Adrenal gland (tissue), 9 donors: ENCODE measurements at regions not wholly inside any gene's neighbourhood (a gene's known extent, or its start where the extent isn't known, plus 50 kb on each side); places are given as distances from the start of the nearest gene placed in this dataset.

Experiments used
- DNase-seq, 7 donors: peaks; one replicate each; pipeline ENCODE4 v3.0.0-alpha.2; 2019 to 2020
- H3K27ac ChIP-seq, 5 donors: fragments of 200-600 bp; sonication (generic) in 4 of 5; 1 replicate in 3 of 5; 2 replicates in 2 of 5; pipeline versions ENCODE4 v1.5.1 to v1.8.0; 2016 to 2020; ENCODE audit warnings: mild to moderate bottlenecking in 1 of 5
- H3K27me3 ChIP-seq: fragments of 200-600 bp; 2 replicates; pipeline ENCODE4 v1.8.0; 2021
- H3K36me3 ChIP-seq, 2 donors: fragments of 200-600 bp; replicated peaks in 1 of 2; 1 replicate in 1 of 2; 2 replicates in 1 of 2; pipeline versions ENCODE4 v1.5.1 to v1.8.0; 2018 to 2022
- H3K4me1 ChIP-seq, 2 donors: fragments of 200-600 bp; replicated peaks in 1 of 2; 1 replicate in 1 of 2; 2 replicates in 1 of 2; pipeline versions ENCODE4 v1.5.1 to v1.8.0; 2018 to 2021
- H3K4me3 ChIP-seq, 4 donors: fragments of 200-600 bp; sonication (generic) in 3 of 4; one replicate each; pipeline ENCODE4 v1.5.1; 2016 to 2018
- H3K9me3 ChIP-seq, 3 donors: fragments of 200-600 bp; sonication (generic) in 1 of 3; replicated peaks in 1 of 3; 1 replicate in 2 of 3; 2 replicates in 1 of 3; pipeline versions ENCODE4 v1.5.1 to v1.8.0; 2016 to 2021
- CTCF ChIP-seq, 6 experiments: fragments of 450-650 bp in 4 of 6; fragments of 200-600 bp in 2 of 6; sonication (generic) in 1 of 6; IDR thresholded peaks; 1 replicate in 5 of 6; 2 replicates in 1 of 6; pipeline versions ENCODE4 v1.5.1 to v1.8.0; 2016 to 2021; ENCODE audit warnings: antibody characterized with exemption in 6 of 6, mild to moderate bottlenecking in 2 of 6, moderate library complexity in 1 of 6
- POLR2A ChIP-seq, 2 donors: fragments of 450-650 bp; IDR thresholded peaks; one replicate each; pipeline ENCODE4 v1.6.1; 2017; ENCODE audit warnings: antibody characterized with exemption in 2 of 2, mild to moderate bottlenecking in 2 of 2, moderate library complexity in 1 of 2
- WGBS, 4 donors: extraction: QIAGEN DNeasy Blood & Tissue Kit in 2 of 4; methylation state at CpG; one replicate each; pipeline versions ENCODE4 v1.1.5 to v1.1.7; 2013 to 2017; 5-methylcytosine and 5-hydroxymethylcytosine counted together
- intact Hi-C, 2 donors: fragments of 100-400 bp; cut with DNase I; formaldehyde crosslinking; loops; one replicate each; pipeline versions ENCODE4 v1.14.1 to v1.15.0; 2022 to 2023
- donor health status: healthy with polysubstance abuse.
- donor health status: Bipolar disorder and iron deficiency.
- donor health status: DM: yes; HTN: yes; CAD: no.
- donor health status: DM: no; HTN: no; CAD: no.
- donor health status: DM: no; HTN: no; CAD: no.

DNA sequence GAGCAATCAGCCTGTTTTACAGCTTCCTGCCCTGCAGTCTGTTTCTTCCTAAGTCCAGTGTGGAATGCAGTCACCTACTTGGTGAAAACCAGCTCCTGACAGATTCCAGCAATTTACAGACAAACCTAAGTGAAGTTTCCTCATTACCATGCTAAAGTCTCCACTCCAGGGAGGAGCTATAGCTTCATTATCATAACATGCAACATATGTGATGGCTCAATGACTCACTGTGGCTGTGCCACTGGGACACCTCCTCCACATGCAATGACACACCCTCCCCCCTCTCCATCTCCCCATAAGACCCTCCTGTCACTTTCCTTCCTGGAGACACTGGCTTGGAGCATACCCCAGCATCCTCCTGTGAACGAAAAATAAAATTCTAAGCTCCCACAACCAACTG, 125.2 kb downstream of the MAP3K21 start:
- no peaks in the 10 kb centered on the region for H3K4me1 ChIP-seq
- no peaks in the 10 kb centered on the region for H3K9me3 ChIP-seq
- 47 to 79% (median 73%) methylated on average over 1 of the region's 1 CpG for WGBS, 4 donors
- H3K36me3 ChIP-seq: no peaks in the 10 kb centered on the region
- no peak overlapping the region for H3K4me3 ChIP-seq
- intact Hi-C loops: no loop called here
- H3K27ac ChIP-seq: no peak overlapping the region
- no peak for TF ChIP-seq CTCF (IDR thresholded peaks at IDR 0.05)
- no peak for TF ChIP-seq POLR2A (IDR thresholded peaks at IDR 0.05)
- no peaks in the 10 kb centered on the region for H3K27me3 ChIP-seq
- DNase-seq: no peak

- no peak for DNase-seq
- intact Hi-C loops: no loop called here
- WGBS, 4 donors: 59 to 83% (median 67%) methylated on average over 2 of the region's 2 CpGs
- no peaks in the 10 kb centered on the region for H3K9me3 ChIP-seq
- no peak overlapping the region for H3K27ac ChIP-seq
- no peaks in the 10 kb centered on the region for H3K27me3 ChIP-seq
- H3K4me3 ChIP-seq: no peak overlapping the region
- H3K4me1 ChIP-seq: no peaks in the 10 kb centered on the region
- no peaks in the 10 kb centered on the region for H3K36me3 ChIP-seq
- TF ChIP-seq POLR2A (IDR thresholded peaks at IDR 0.05) (no peak), CTCF (IDR thresholded peaks at IDR 0.05) (no peak)
Measured at GRCh38 chr1:233453433-233454200, 126.1 kb downstream of the MAP3K21 start.

DNA sequence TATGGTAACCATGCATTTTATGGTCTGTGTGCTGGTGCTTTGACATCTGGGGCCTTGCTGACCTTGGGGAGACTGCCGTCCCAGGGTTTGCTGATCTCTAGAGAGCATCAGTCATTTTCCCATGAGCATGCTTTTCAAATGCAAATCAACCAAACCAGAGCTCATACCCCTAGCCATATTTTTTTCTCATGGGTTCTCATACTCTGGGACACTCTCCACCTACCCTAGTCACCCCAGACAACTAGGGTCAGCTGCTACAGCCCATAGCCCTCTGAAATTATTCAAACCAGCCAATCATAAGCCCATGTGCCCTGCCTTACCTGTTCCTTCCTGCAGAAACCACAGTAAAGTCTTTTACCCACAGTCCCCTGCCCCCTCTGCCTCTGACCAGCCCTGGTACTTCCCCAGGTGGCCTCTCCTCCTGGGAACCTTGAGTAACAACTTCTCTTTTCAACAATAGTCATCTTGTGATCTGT, 132.0 kb downstream of the MAP3K21 start:
- 46 to 82% (median 81%) methylated on average over 1 of the region's 1 CpG for WGBS, 4 donors
- Histone ChIP-seq H3K36me3 (no peaks in the 10 kb centered on the region), H3K4me3 (no peak overlapping the region), H3K27me3 (no peaks in the 10 kb centered on the region), H3K4me1 (no peaks in the 10 kb centered on the region), H3K9me3 (no peaks in the 10 kb centered on the region), H3K27ac (no peak overlapping the region)
- no peak for DNase-seq
- no peak for TF ChIP-seq POLR2A (IDR thresholded peaks at IDR 0.05)
- TF ChIP-seq CTCF (IDR thresholded peaks at IDR 0.05): no peak
- intact Hi-C loops: no loop called here

- 65 to 84% (median 68%) methylated on average over 5 of the region's 5 CpGs for WGBS, 4 donors
- TF ChIP-seq POLR2A (IDR thresholded peaks at IDR 0.05): no peak
- TF ChIP-seq CTCF (IDR thresholded peaks at IDR 0.05): no peak
- intact Hi-C loops: no loop called here
Measured at GRCh38 chr1:233459968-233460367, 132.4 kb downstream of the MAP3K21 start.

More at GRCh38 chr1:233459968-233460367, 132.4 kb downstream of the MAP3K21 start:
- no peak for DNase-seq
- Histone ChIP-seq H3K27me3 (no peaks in the 10 kb centered on the region), H3K9me3 (no peaks in the 10 kb centered on the region), H3K4me3 (no peak overlapping the region), H3K27ac (no peak overlapping the region), H3K36me3 (no peaks in the 10 kb centered on the region), H3K4me1 (no peaks in the 10 kb centered on the region)
